GM13976 (cell line): ENCODE measurements at regions not wholly inside any gene's neighbourhood (a gene's known extent, or its start where the extent isn't known, plus 50 kb on each side); places are given as distances from the start of the nearest gene placed in this dataset.

Source experiments
- DNase-seq: peaks from one replicate; pipeline ENCODE4 v3.0.0; 2012; ENCODE audit warnings: low spot score
- in situ Hi-C: fragments of 300-500 bp; cut with MboI; formaldehyde crosslinking; loops from one replicate; pipeline ENCODE4 v1.12.0; 2022; ENCODE audit warnings: low sequenced_read_pairs, mixed read lengths, inconsistent platforms; ENCODE audit not compliant: unreplicated experiment
- TF ChIP-seq, protein P1 (sequence below): IDR thresholded peaks from 2 replicates; pipeline ENCODE4 v1.5.1; 2012; ENCODE audit warnings: borderline replicate concordance, mild to moderate bottlenecking; ENCODE audit not compliant: insufficient read depth; ENCODE audit errors: extremely low read depth, missing control alignments, control extremely low read depth

DNA sequence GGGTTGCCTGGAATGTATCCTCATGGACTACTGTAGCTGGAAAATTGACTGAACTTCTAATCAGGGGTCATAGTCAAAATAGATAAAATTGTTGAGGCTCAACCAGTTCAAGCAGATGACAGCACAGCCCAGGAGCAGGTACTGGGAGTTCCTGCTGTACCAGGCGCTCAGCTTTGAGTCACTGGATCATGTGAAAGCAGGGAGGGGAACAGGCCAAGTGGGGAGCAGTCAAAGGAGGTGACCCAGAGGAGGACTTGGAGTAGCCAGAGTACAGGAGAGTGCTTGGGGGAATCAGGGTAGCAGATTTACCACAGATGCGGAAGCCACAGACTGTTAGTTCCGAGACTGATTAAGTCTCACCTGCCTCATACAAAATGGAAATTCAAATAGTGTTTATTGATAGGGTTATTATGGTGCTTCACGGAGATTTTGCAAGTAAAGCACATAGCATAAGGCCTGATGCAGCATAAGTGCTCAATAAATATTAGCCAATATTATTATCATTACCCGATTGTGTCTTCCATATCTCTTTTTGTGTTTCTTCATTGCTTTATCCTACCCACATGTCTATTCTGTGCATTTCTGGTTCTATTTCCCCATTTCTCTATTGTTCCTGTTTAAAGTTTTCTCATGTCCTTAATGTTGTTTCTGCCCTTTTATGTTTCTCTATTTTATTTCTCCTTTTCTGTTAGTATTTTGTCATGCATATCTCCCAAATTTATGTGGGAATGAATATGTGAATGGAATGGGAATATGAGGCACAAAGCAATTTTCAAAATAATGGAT, 369.2 kb upstream of the MCTP2 start:
- DNase-seq, result no peak
- TF ChIP-seq, protein P1, sequence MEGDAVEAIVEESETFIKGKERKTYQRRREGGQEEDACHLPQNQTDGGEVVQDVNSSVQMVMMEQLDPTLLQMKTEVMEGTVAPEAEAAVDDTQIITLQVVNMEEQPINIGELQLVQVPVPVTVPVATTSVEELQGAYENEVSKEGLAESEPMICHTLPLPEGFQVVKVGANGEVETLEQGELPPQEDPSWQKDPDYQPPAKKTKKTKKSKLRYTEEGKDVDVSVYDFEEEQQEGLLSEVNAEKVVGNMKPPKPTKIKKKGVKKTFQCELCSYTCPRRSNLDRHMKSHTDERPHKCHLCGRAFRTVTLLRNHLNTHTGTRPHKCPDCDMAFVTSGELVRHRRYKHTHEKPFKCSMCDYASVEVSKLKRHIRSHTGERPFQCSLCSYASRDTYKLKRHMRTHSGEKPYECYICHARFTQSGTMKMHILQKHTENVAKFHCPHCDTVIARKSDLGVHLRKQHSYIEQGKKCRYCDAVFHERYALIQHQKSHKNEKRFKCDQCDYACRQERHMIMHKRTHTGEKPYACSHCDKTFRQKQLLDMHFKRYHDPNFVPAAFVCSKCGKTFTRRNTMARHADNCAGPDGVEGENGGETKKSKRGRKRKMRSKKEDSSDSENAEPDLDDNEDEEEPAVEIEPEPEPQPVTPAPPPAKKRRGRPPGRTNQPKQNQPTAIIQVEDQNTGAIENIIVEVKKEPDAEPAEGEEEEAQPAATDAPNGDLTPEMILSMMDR, result no peak
- in situ Hi-C loops, result no loop called here

DNA sequence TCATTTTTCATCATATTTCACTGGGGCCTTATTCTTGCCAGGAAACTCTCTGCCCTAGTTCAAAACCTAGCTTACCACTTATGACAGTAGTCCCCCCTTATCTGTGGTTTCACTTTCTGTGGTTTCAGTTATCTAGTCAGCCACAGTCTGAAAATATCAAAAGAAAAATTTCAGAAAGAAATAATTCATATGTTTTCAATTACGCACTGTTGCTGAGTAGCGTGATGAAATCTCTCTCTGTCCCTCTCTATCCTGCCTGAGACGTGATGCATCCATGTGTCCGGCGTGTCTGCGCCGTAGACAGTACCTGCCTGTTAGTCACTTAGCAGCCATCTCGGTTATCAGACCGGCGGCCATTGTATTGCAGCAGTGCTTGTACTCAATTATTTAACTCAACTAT, 369.9 kb upstream of the MCTP2 start:
- in situ Hi-C loops, result no loop called here
- TF ChIP-seq, protein P1, result no peak
- DNase-seq, result no peak

DNA sequence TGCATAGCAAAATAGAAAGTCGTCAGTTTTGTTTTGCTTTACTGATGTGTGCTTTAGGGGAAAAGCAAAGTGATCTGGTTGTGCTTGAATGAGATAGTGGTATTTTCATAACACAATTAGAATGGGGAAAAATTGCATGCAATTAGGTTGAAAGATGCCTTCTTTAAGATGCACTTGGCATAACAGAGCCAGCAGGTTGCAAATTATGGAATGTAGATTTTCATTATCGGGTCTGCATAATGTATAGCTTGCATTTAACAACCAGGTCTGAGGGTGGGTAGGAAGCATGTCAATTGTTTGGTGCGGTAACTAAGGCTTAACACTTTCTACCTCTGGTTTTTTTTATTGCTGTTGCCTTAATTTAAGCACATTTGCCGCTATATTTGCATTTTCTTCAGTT, 370.7 kb upstream of the MCTP2 start:
- in situ Hi-C loops, result no loop called here
- DNase-seq, result no peak
- TF ChIP-seq, protein P1, result no peak

DNA sequence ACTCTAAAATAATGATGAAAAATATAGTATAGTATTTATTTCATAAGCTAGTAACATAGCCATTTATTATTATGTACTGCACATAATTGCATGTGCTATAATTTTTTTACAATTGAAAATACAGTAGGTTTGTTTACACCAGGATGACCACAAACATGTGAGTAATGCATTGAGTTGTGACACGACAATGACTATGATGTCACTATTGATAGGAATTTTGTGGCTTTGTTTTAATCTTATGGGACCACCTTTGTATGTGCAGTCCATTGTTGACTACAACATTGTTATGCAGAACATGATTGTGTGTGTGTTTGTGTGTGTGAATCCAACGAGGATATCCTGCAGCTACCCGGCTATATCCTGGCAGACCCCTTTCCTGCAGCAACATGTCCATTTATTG, 372.2 kb upstream of the MCTP2 start:
- DNase-seq, result no peak
- TF ChIP-seq, protein P1, result no peak
- in situ Hi-C loops, result no loop called here

DNA sequence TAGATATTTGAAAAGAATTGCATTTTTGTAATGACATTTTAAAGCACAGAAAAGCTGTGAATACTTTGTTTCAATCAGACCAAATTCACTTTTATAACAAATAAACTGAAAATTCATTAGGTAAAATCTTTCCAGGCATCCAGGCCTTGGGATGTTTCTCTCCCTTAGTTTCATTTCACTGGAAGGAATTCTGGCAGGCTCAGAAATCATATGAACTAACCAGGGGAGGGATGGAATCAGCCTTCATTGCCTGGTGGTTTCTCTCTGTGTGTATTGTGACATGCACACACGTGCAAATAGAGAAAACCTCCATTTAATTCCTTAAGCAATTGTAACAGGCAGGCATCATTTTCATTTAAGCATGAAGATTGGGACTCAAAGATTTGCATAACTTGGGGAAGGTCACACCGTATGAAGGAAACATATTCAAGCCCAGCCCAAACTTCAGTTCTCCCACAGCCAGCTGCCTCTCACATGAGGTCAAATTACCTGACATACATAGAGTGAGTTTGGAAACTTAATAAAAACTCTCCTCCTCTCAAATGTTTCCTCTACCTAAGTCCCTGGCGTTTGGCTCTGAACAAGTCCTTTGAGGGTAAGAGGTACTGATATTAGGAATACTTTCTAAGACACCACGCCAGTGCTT, 376.1 kb upstream of the MCTP2 start:
- TF ChIP-seq, protein P1, result no peak

DNA sequence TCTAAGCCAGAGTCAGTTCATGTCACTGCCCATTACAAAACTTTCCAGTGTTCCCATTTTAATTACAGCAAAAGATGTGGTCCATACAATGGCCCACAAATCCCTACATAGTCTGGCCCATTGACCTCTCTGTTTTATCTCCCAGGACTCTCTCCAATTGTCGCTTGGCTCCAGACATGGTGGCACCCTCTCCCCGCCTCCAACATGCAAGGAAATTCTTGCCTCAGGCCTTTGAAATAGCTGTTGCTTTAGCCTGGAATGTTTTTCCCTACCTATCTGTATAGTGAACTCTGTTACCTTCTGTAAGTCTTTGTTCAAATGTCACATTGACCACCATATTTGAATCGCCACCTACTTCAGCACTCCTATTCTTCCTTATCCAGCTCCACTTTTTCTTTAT, 377.3 kb upstream of the MCTP2 start:
- DNase-seq, result no peak
- TF ChIP-seq, protein P1, result no peak
- in situ Hi-C loops, result no loop called here

More for the DNA sequence above, 376.1 kb upstream of the MCTP2 start:
- DNase-seq, result no peak
- in situ Hi-C loops, result no loop called here

DNA sequence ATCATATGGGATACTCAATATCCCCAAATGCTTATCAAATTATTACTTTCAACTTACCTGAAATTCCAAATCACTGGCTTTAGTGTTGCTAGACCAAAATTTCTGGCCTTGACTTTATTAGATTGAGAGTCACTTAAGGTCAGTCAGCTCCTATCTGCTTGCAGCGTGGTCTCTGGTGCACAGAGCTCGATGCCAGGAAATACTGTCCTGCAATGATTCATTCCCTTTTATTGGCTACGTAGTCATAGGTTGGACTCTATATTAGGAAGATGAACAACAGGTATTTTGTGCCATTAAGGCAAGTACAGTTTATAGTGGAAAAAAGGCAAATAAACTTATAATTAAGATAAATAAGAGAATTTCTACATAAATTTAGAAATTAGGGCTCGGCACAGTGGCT, 378.6 kb upstream of the MCTP2 start:
- in situ Hi-C loops, result no loop called here
- TF ChIP-seq, protein P1, result no peak

More for the DNA sequence above, 378.6 kb upstream of the MCTP2 start:
- DNase-seq, result no peak
